Fibroblast of lung (primary cell): ENCODE measurements at regions not wholly inside any gene's neighbourhood (a gene's known extent, or its start where the extent isn't known, plus 50 kb on each side); places are given as distances from the start of the nearest gene placed in this dataset.
"Not testable (repeated sequence)": the region's sequence is repeated elsewhere in the genome, so short reads cannot be mapped to it uniquely, and the experiment has no call there.

Experiments used
- DNase-seq, 2 donors: peaks; one replicate each; pipeline versions ENCODE4 v3.0.0 to v3.0.0-alpha.2; 2010; ENCODE audit warnings: low read depth in 2 of 2
- H2AFZ ChIP-seq: 2 replicates; pipeline ENCODE4 v1.5.1; 2012; ENCODE audit warnings: low read length, control low read depth, inconsistent platforms
- H3K27ac ChIP-seq: 2 replicates; pipeline ENCODE4 v1.5.1; 2011; ENCODE audit warnings: low read length, control low read depth; ENCODE audit not compliant: insufficient read depth
- H3K27me3 ChIP-seq: 2 replicates; pipeline ENCODE4 v1.5.1; 2011; ENCODE audit warnings: mild to moderate bottlenecking, low read length; ENCODE audit not compliant: control insufficient read depth, insufficient read depth
- H3K36me3 ChIP-seq: 2 replicates; pipeline ENCODE4 v1.5.1; 2011; ENCODE audit warnings: low read length; ENCODE audit not compliant: control insufficient read depth, insufficient read depth
- H3K4me1 ChIP-seq: 2 replicates; pipeline ENCODE4 v1.5.1; 2011; ENCODE audit warnings: low read length; ENCODE audit not compliant: control insufficient read depth, insufficient read depth; ENCODE audit errors: extremely low read depth
- H3K4me2 ChIP-seq: 2 replicates; pipeline ENCODE4 v1.5.1; 2011; ENCODE audit warnings: low read length, control low read depth; ENCODE audit not compliant: insufficient read depth; ENCODE audit errors: extremely low read depth
- H3K4me3 ChIP-seq, 4 experiments: fragments of 200-600 bp in 1 of 4; sonication (generic) in 1 of 4; replicated peaks in 1 of 4; 2 replicates each; pipeline ENCODE4 v1.5.1; 2011 to 2016; ENCODE audit warnings: low read length in 4 of 4, low read depth in 3 of 4, mild to moderate bottlenecking in 3 of 4, control low read depth in 2 of 4, inconsistent platforms in 1 of 4, mixed read lengths in 1 of 4; ENCODE audit not compliant: insufficient read depth in 1 of 4; ENCODE audit errors: control extremely low read depth in 1 of 4
- H3K79me2 ChIP-seq: 2 replicates; pipeline ENCODE4 v1.5.1; 2012; ENCODE audit warnings: mild to moderate bottlenecking, low read length, inconsistent platforms; ENCODE audit not compliant: control insufficient read depth, insufficient read depth
- H3K9ac ChIP-seq: 2 replicates; pipeline ENCODE4 v1.5.1; 2011; ENCODE audit warnings: mild to moderate bottlenecking, low read length, control low read depth; ENCODE audit not compliant: insufficient read depth
- H3K9me3 ChIP-seq: 2 replicates; pipeline ENCODE4 v1.5.1; 2012; ENCODE audit warnings: low read depth, low read length; ENCODE audit not compliant: control insufficient read depth, insufficient read depth
- H4K20me1 ChIP-seq: 2 replicates; pipeline ENCODE4 v1.5.1; 2011; ENCODE audit warnings: low read length; ENCODE audit not compliant: control insufficient read depth, insufficient read depth; ENCODE audit errors: extremely low read depth
- EZH2 ChIP-seq: IDR thresholded peaks from 2 replicates; pipeline ENCODE4 v1.5.1; 2012; ENCODE audit warnings: low read length, control low read depth, mild to moderate bottlenecking; ENCODE audit errors: missing control alignments
- TF ChIP-seq, protein P1 (sequence below), 2 donors: IDR thresholded peaks in 1 of 2; conservative IDR thresholded peaks in 1 of 2; 1 replicate in 1 of 2; 2 replicates in 1 of 2; pipeline ENCODE4 v1.5.1; 2011 to 2012; ENCODE audit warnings: low read length in 2 of 2, control low read depth in 1 of 2, inconsistent platforms in 1 of 2, low read depth in 1 of 2, mild to moderate bottlenecking in 1 of 2

DNA sequence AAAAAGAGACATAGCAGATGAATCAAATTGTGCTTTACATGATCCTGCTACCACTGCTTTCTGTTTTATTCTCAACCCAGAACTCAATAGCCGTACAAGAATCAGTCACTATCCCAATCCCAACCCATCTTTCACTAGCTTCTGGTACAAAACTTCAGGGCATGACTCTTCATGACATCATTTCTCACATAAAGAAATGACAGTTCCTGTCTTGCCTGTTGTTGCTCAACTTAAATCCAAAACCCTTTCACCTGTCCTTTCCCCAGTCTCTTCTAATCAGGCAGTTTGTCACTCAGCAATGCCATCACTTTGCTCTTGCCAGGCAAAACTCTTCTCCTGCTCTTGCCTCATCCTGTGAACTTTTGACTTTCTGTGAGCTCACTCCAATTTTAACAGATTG is 962.8 kb downstream of the GALC start:
- TF ChIP-seq EZH2, result no peak
- TF ChIP-seq, protein P1, sequence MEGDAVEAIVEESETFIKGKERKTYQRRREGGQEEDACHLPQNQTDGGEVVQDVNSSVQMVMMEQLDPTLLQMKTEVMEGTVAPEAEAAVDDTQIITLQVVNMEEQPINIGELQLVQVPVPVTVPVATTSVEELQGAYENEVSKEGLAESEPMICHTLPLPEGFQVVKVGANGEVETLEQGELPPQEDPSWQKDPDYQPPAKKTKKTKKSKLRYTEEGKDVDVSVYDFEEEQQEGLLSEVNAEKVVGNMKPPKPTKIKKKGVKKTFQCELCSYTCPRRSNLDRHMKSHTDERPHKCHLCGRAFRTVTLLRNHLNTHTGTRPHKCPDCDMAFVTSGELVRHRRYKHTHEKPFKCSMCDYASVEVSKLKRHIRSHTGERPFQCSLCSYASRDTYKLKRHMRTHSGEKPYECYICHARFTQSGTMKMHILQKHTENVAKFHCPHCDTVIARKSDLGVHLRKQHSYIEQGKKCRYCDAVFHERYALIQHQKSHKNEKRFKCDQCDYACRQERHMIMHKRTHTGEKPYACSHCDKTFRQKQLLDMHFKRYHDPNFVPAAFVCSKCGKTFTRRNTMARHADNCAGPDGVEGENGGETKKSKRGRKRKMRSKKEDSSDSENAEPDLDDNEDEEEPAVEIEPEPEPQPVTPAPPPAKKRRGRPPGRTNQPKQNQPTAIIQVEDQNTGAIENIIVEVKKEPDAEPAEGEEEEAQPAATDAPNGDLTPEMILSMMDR (conservative IDR thresholded peaks at IDR 0.05 in 1 of 2, IDR thresholded peaks at IDR 0.05 in 1 of 2; ENCODE audit: low read depth in 1 of 2, low read length in 2 of 2), result no peak
- Histone ChIP-seq H3K27me3 (no peaks in the 10 kb centered on the region), H2AFZ (no peak overlapping the region), H3K9me3 (no peaks in the 10 kb centered on the region), H4K20me1 (no peaks in the 10 kb centered on the region), H3K36me3 (no peaks in the 10 kb centered on the region), H3K4me1 (no peaks in the 10 kb centered on the region), H3K79me2 (no peaks in the 10 kb centered on the region), H3K9ac (no peak overlapping the region), H3K4me3 (no peak overlapping the region), H3K4me2 (no peak overlapping the region), H3K27ac (no peak overlapping the region)
- DNase-seq, result no peak

DNA sequence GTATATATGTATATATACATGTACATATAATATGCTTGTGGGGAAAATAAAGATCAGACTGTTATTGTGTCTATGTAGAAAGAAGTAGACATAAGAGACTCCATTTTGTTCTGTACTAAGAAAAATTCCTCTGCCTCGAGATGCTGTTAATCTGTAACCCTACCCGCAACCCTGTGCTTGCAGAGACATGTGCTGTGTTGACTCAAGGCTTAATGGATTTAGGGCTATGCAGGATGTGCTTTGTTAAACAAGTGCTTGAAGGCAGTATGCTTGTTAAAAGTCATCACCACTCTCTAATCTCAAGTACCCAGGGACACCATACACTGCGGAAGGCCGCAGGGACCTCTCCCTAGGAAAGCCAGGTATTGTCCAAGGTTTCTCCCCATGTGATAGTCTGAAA is 972.9 kb downstream of the GALC start:
- not testable (repeated sequence) for H3K9ac ChIP-seq, H3K4me2 ChIP-seq, H3K36me3 ChIP-seq, DNase-seq, H4K20me1 ChIP-seq, H3K9me3 ChIP-seq, H3K79me2 ChIP-seq, H2AFZ ChIP-seq, H3K4me3 ChIP-seq, H3K4me1 ChIP-seq, H3K27ac ChIP-seq, H3K27me3 ChIP-seq

DNA sequence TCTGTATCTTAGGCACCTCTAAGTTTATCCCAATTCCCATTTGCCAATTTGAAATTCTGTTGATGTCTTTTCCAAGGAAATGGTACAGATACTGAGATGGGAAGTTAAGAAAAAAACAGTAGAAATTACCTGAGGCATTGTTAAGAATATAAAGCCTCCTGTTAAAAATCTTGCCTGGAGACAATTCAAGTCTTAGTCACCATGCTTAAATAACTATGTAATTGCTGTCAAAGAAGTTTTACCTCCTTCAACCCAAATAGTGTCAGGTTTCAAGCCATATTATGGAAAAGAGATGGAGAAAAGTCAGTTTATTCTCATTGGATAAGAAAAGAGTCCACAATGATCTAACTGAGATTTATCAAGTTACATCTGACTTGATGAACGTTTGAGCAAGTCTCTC is 974.7 kb downstream of the GALC start:
- no peak overlapping the region for H3K4me2 ChIP-seq
- TF ChIP-seq EZH2, result no peak
- TF ChIP-seq, protein P1 (conservative IDR thresholded peaks at IDR 0.05 in 1 of 2, IDR thresholded peaks at IDR 0.05 in 1 of 2; ENCODE audit: low read depth in 1 of 2, low read length in 2 of 2), result no peak
- H3K9me3 ChIP-seq, result no peaks in the 10 kb centered on the region
- H3K27ac ChIP-seq, result no peak overlapping the region
- no peaks in the 10 kb centered on the region for H4K20me1 ChIP-seq
- no peaks in the 10 kb centered on the region for H3K36me3 ChIP-seq
- no peak overlapping the region for H3K9ac ChIP-seq
- peak; percentile 1 to 22 for DNase-seq
- H3K4me1 ChIP-seq, result no peaks in the 10 kb centered on the region
- H3K27me3 ChIP-seq, result no peaks in the 10 kb centered on the region
- no peaks in the 10 kb centered on the region for H3K79me2 ChIP-seq
- H3K4me3 ChIP-seq, result no peak overlapping the region
- no peak overlapping the region for H2AFZ ChIP-seq

DNA sequence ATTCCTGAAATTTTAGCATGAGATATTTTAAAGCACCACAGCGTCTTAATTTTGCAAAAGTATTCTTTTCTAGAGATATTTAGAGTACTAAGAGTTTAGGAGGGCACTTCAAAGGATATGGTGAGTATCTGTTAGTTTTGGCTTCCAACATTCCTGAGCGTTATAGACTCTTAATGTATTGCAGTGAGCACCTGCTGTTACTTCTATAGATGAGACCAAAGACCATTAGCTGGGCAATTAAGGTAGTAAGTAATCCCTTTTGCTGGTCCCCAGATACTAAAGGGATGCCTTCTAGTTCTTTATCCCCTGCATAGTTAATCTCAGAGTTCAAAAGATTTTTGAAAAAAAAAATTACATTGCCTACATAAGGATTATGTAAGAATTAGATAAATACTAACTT is 975.6 kb downstream of the GALC start:
- no peak overlapping the region for H3K4me2 ChIP-seq
- H4K20me1 ChIP-seq, result no peaks in the 10 kb centered on the region
- no peaks in the 10 kb centered on the region for H3K9me3 ChIP-seq
- no peak overlapping the region for H2AFZ ChIP-seq
- no peak overlapping the region for H3K9ac ChIP-seq
- DNase-seq, result no peak
- TF ChIP-seq, protein P1 (conservative IDR thresholded peaks at IDR 0.05 in 1 of 2, IDR thresholded peaks at IDR 0.05 in 1 of 2; ENCODE audit: low read depth in 1 of 2, low read length in 2 of 2), result no peak
- no peak for TF ChIP-seq EZH2
- no peak overlapping the region for H3K27ac ChIP-seq
- H3K79me2 ChIP-seq, result no peaks in the 10 kb centered on the region
- H3K4me3 ChIP-seq, result no peak overlapping the region
- H3K36me3 ChIP-seq, result no peaks in the 10 kb centered on the region
- H3K4me1 ChIP-seq, result no peaks in the 10 kb centered on the region
- no peaks in the 10 kb centered on the region for H3K27me3 ChIP-seq
